Lung (tissue), 11 donors: ENCODE measurements at regions not wholly inside any gene's neighbourhood (a gene's known extent, or its start where the extent isn't known, plus 50 kb on each side); places are given as distances from the start of the nearest gene placed in this dataset.

Source experiments
- ATAC-seq: fragments of 200-7000 bp; cut with Tn5 transposase; one replicate; pipeline ENCODE4 v1.9.1; 2020; ENCODE audit warnings: moderate number of reproducible peaks; ENCODE audit not compliant: insufficient read depth, low FRiP score
- DNase-seq, 3 donors: peaks; one replicate each; pipeline ENCODE4 v3.0.0-alpha.2; 2013 to 2017
- H3K27ac ChIP-seq, 2 donors: one replicate each; pipeline ENCODE4 v1.5.1; 2013; ENCODE audit warnings: mild to moderate bottlenecking in 2 of 2, moderate library complexity in 2 of 2, control low read depth in 1 of 2, inconsistent platforms in 1 of 2, low read depth in 1 of 2, low read length in 1 of 2
- H3K27me3 ChIP-seq, 3 donors: one replicate each; pipeline ENCODE4 v1.5.1; 2013; ENCODE audit warnings: low read length in 2 of 3; ENCODE audit not compliant: control insufficient read depth in 3 of 3, insufficient read depth in 3 of 3
- H3K36me3 ChIP-seq, 4 donors: one replicate each; pipeline ENCODE4 v1.5.1; 2013; ENCODE audit warnings: low read length in 4 of 4, mild to moderate bottlenecking in 1 of 4, moderate library complexity in 1 of 4; ENCODE audit not compliant: control insufficient read depth in 4 of 4, insufficient read depth in 4 of 4
- H3K4me1 ChIP-seq, 5 donors: one replicate each; pipeline ENCODE4 v1.5.1; 2013; ENCODE audit warnings: low read length in 5 of 5, mild to moderate bottlenecking in 2 of 5, moderate library complexity in 1 of 5; ENCODE audit not compliant: control insufficient read depth in 5 of 5, insufficient read depth in 5 of 5
- H3K4me3 ChIP-seq: one replicate; pipeline ENCODE4 v1.5.1; 2013; ENCODE audit warnings: mild to moderate bottlenecking, control low read depth, moderate library complexity
- H3K9ac ChIP-seq, 2 donors: one replicate each; pipeline ENCODE4 v1.5.1; 2013; ENCODE audit warnings: low read length in 2 of 2, control low read depth in 1 of 2; ENCODE audit not compliant: insufficient read depth in 1 of 2
- H3K9me3 ChIP-seq, 4 donors: one replicate each; pipeline ENCODE4 v1.5.1; 2013; ENCODE audit warnings: low read length in 3 of 4, mild to moderate bottlenecking in 1 of 4, moderate library complexity in 1 of 4; ENCODE audit not compliant: control insufficient read depth in 4 of 4, insufficient read depth in 3 of 4
- WGBS, 2 donors: extraction: QIAGEN DNeasy Blood & Tissue Kit; methylation state at CpG; one replicate each; pipeline ENCODE4 v1.1.7; 2013; 5-methylcytosine and 5-hydroxymethylcytosine counted together
- TF ChIP-seq, protein P1 (sequence below): IDR thresholded peaks from 2 replicates; pipeline ENCODE4 v1.5.1; 2012; ENCODE audit warnings: mild to moderate bottlenecking; ENCODE audit errors: control extremely low read depth, extremely low read depth
- donor health status: control.
- donor health status: control.
- donor health status: Bipolar disorder and iron deficiency.
- donor health status: healthy.
- donor health status: DM: yes; HTN: yes; CAD: no.

DNA sequence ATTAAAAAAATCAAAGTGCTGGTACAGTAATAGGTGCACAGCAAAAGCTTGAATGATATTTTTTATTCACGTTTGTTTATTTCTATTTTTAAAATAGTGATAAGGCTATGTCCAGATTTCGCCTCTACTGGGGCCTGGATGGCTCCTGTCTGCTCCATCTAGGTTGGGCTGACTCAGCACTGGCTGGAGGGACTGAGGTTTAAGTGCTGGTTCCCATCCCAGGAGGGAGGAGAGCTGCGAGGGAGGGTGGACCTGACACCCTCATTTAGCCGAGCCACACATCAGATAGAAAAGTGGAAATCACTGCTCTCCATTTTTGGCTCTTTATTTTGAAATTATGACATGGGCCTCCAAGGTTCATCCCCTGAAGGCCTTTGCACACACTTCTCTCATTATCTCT lies 95.4 kb upstream of the AGBL1 start:
- 55 to 67% methylated on average over 4 of the region's 4 CpGs for WGBS, 2 donors
- Histone ChIP-seq H3K4me3 (no peak overlapping the region), H3K36me3 (no peaks in the 10 kb centered on the region), H3K9me3 (peaks cover 0 to 5% (median 2%) of the 10 kb centered on the region in 4 donors), H3K27ac (no peak overlapping the region), H3K4me1 (peaks cover 0 to 9% (median 0%) of the 10 kb centered on the region in 5 donors), H3K27me3 (no peaks in the 10 kb centered on the region), H3K9ac (no peak overlapping the region)
- ATAC-seq: no peak
- no peak for DNase-seq
- TF ChIP-seq, protein P1, sequence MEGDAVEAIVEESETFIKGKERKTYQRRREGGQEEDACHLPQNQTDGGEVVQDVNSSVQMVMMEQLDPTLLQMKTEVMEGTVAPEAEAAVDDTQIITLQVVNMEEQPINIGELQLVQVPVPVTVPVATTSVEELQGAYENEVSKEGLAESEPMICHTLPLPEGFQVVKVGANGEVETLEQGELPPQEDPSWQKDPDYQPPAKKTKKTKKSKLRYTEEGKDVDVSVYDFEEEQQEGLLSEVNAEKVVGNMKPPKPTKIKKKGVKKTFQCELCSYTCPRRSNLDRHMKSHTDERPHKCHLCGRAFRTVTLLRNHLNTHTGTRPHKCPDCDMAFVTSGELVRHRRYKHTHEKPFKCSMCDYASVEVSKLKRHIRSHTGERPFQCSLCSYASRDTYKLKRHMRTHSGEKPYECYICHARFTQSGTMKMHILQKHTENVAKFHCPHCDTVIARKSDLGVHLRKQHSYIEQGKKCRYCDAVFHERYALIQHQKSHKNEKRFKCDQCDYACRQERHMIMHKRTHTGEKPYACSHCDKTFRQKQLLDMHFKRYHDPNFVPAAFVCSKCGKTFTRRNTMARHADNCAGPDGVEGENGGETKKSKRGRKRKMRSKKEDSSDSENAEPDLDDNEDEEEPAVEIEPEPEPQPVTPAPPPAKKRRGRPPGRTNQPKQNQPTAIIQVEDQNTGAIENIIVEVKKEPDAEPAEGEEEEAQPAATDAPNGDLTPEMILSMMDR: no peak

DNA sequence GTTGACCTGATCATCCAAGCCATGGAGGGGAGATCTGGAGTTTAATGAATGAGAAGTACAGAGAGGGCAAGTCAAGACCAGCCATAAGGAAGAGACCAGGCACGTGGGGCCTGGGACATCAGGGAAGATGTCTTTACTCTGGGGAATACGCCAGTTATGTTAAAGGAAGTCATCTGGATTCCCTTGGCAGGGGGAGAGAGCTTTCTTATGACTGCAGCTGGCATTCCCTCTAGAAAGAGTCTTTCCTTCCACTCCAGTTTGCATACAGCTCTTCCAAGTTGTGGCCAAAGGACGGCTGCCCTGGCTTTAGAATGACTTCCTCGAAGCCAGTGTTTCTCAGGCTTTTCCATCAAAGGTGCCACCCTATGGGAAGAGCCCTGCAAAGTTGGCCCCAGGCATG lies 93.6 kb upstream of the AGBL1 start:
- H3K27ac ChIP-seq: no peak overlapping the region
- 74 to 75% methylated on average over 4 of the region's 4 CpGs for WGBS, 2 donors

DNA sequence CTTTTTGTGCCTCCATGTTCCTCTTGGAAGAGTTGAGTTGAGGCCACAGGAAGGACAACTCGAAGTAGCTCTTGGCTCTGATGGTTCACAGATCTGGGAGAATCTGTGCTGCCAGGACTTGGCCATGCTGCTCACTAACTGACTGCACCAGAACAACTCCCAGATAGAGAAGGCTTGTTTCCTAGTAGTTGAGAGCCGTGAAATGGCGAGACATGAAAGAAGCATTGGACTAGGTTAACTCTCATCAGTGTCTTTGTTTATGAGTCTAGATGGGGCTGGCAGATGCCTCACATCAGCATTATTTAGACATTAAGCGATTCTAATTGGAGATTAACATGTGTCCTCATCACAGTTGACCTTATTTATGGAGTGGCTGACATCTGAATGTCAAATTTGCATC lies 92.9 kb upstream of the AGBL1 start:
- Histone ChIP-seq H3K4me1 (peaks cover 0 to 9% (median 0%) of the 10 kb centered on the region in 5 donors), H3K4me3 (no peak overlapping the region), H3K27ac (no peak overlapping the region), H3K9me3 (peaks cover 0 to 7% (median under 1%) of the 10 kb centered on the region in 4 donors), H3K27me3 (no peaks in the 10 kb centered on the region), H3K9ac (no peak overlapping the region), H3K36me3 (no peaks in the 10 kb centered on the region)
- WGBS, 2 donors: 78 to 87% methylated on average over 4 of the region's 4 CpGs
- TF ChIP-seq, protein P1: no peak
- ATAC-seq (no peak), DNase-seq (peak in 2 of 3 donors; percentile 11 to 56)

More for the DNA sequence above, 93.6 kb upstream of the AGBL1 start:
- H3K27me3 ChIP-seq: no peaks in the 10 kb centered on the region
- no peak overlapping the region for H3K4me3 ChIP-seq
- no peak overlapping the region for H3K9ac ChIP-seq
- peaks cover 0 to 9% (median 2%) of the 10 kb centered on the region in 4 donors for H3K9me3 ChIP-seq
- peaks cover 0 to 9% (median 0%) of the 10 kb centered on the region in 5 donors for H3K4me1 ChIP-seq
- no peaks in the 10 kb centered on the region for H3K36me3 ChIP-seq
- no peak for ATAC-seq
- TF ChIP-seq, protein P1: no peak
- peak in 2 of 3 donors; percentile 25 to 53 for DNase-seq

DNA sequence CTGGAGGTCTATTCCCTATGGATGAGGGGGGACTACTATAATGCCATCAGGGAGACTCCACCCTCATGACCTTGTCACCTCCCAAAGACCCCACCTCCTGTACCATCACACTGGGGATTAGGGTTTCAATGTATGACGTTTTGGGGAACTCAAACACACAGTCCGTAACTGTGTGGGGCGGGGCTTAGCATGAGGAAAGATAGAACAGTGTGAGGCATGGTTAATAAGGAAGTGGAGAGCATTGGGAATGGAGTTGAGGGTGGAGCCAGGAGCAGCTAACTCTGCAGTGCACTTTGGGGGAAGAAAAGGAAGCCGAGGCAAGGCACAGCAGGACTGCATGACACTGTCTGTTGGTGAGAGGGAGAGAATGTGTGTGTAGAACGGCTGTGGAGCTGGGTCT lies 90.9 kb upstream of the AGBL1 start:
- TF ChIP-seq, protein P1: no peak
- DNase-seq (no peak), ATAC-seq (no peak)
- WGBS, 2 donors: 67% methylated on average over 5 of the region's 5 CpGs
- no peak overlapping the region for H3K27ac ChIP-seq
- no peaks in the 10 kb centered on the region for H3K36me3 ChIP-seq
- no peak overlapping the region for H3K9ac ChIP-seq
- no peak overlapping the region for H3K4me3 ChIP-seq
- peaks cover 0 to 9% (median 0%) of the 10 kb centered on the region in 5 donors for H3K4me1 ChIP-seq
- no peaks in the 10 kb centered on the region for H3K27me3 ChIP-seq
- H3K9me3 ChIP-seq: peaks cover 0 to 3% (median 0%) of the 10 kb centered on the region in 4 donors
